GM12892 (cell line): ENCODE measurements at regions not wholly inside any gene's neighbourhood (a gene's known extent, or its start where the extent isn't known, plus 50 kb on each side); places are given as distances from the start of the nearest gene placed in this dataset.

Experiments
- POLR2A ChIP-seq: IDR thresholded peaks from 2 replicates; pipeline ENCODE4 v1.6.1; 2011; ENCODE audit warnings: low read depth, low read length, control low read depth
- POLR2AphosphoS5 ChIP-seq: IDR thresholded peaks from 2 replicates; pipeline ENCODE4 v1.6.1; 2011; ENCODE audit warnings: low read depth, low read length, control low read depth
- TAF1 ChIP-seq: IDR thresholded peaks from 2 replicates; pipeline ENCODE4 v1.6.1; 2011; ENCODE audit warnings: low read depth, mild to moderate bottlenecking, control low read depth, low read length, borderline replicate concordance

- TF ChIP-seq POLR2A (no peak), POLR2AphosphoS5 (no peak), TAF1 (no peak)
Observed at GRCh38 chr6:145340256-145340655, 395.1 kb downstream of the EPM2A start.
